ENCODE measurements at regions not wholly inside any gene's neighbourhood (a gene's known extent, or its start where the extent isn't known, plus 50 kb on each side); places are given as distances from the start of the nearest gene placed in this dataset.

GRCh38 chr6:148614602-148615001 is 132.2 kb upstream of the UST start:
- TF ChIP-seq CTCF (IDR thresholded peaks at IDR 0.05 in 8 of 11, conservative IDR thresholded peaks at IDR 0.05 in 3 of 11) (no peak), POLR2A (IDR thresholded peaks at IDR 0.05) (no peak)
